ENCODE measurements at regions not wholly inside any gene's neighbourhood (a gene's known extent, or its start where the extent isn't known, plus 50 kb on each side); places are given as distances from the start of the nearest gene placed in this dataset.
"Not testable (repeated sequence)": the region's sequence is repeated elsewhere in the genome, so short reads cannot be mapped to it uniquely, and the experiment has no call there.

DNA sequence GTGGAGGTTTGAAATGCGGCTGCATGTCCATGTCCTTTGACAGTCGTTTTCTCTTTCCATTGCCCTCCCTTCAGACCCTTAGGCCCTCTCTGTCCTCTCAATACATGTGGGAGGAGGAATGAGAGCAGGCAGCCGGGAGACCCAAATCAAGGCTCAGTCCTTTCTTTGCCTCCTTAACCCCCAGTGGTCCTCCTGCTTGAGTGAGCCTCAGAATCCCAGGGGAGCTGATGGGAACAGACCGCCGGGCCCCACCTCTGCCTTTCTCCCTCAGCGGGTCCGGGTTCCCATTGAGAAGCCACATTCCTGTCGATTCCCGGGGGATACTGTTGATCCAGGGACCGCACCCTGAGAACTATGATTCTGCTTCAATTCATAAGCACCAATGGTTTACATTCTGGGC is 77.9 kb upstream of the RFLNA start:
- intact Hi-C loops (cut with micrococcal nuclease), result no loop called here
- Mint-ChIP-seq H3K4me1 (ENCODE audit: low read depth) (no peaks in the 10 kb centered on the region), H3K4me3 (ENCODE audit: low read depth) (no peak overlapping the region), H3K27me3 (ENCODE audit: low read depth) (no peaks in the 10 kb centered on the region), H3K9me3 (peaks cover 28% of the 10 kb centered on the region), H3K27ac (no peak overlapping the region), H3K36me3 (ENCODE audit: low read depth) (no peaks in the 10 kb centered on the region)
- no peak for DNase-seq (ENCODE audit: low spot score)

DNA sequence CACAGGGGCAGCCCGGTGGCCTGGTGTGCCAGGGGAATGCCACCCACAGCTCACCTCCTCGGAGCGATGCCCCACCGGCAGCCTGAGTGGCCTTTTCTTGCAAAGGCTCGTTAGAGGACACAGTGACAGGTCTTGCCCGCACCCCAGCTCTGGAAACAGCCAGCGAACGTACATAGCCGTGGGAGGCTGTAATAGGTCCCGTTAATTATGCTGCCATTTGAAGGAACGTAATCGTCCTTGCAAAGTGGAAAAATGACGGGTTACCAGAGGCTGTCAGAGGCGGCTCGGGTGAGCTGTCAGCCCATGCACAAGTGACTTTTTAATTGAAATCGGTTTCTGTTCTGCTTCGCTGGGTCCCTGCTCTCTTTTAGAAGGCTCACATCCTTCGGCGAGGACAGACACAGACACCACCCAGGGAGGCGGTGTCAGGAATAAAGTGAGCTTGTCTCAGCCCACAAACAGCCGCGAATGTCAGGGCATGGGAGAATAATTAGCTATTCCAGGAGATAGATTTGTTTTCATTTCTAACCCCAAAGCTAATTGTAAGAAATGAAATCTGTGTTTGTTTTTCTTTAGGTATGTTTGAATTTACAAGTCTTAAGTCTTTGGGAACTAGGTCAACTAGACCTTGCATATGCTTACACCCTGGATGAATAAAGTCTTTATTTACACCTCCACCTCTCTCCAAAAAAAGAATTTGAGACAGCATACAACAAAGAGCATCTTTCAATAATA is 77.2 kb upstream of the RFLNA start:
- peaks cover under 1% of the 10 kb centered on the region for H3K4me1 Mint-ChIP-seq (ENCODE audit: low read depth)
- no peak overlapping the region for H3K27ac Mint-ChIP-seq
- H3K36me3 Mint-ChIP-seq (ENCODE audit: low read depth), result no peaks in the 10 kb centered on the region
- DNase-seq (ENCODE audit: low spot score), result no peak
- H3K9me3 Mint-ChIP-seq, result peaks cover 28% of the 10 kb centered on the region
- no peak overlapping the region for H3K4me3 Mint-ChIP-seq (ENCODE audit: low read depth)
- intact Hi-C loops (cut with micrococcal nuclease), result no loop called here
- no peaks in the 10 kb centered on the region for H3K27me3 Mint-ChIP-seq (ENCODE audit: low read depth)

- no peaks in the 10 kb centered on the region for H3K36me3 Mint-ChIP-seq (ENCODE audit: low read depth)
- H3K9me3 Mint-ChIP-seq, result peaks cover 25% of the 10 kb centered on the region
- intact Hi-C loops (cut with micrococcal nuclease), result no loop called here
- H3K4me1 Mint-ChIP-seq (ENCODE audit: low read depth), result peaks cover 2% of the 10 kb centered on the region
- no peak for DNase-seq (ENCODE audit: low spot score)
- H3K27me3 Mint-ChIP-seq (ENCODE audit: low read depth), result no peaks in the 10 kb centered on the region
- H3K4me3 Mint-ChIP-seq (ENCODE audit: low read depth), result no peak overlapping the region
- no peak overlapping the region for H3K27ac Mint-ChIP-seq
Observed at GRCh38 chr12:124218243-124218560, 76.7 kb upstream of the RFLNA start.

DNA sequence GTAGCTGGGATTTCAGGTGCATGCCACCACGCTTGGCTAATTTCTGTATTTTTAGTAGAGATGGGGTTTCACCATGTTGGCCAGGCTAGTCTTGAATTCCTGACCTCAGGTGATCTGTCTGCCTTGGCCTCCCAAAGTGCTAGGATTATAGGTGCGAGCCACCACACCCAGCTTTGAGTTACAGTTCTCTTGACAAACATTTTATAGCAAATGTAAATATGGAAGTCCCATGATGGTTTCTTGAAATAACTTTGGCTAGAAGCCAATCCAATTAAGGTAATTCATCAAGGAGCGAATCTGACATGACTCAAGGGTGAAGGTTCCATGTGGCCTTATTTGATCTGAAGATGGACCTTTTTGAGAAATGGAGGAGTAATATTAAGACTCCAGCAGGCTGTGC is 76.2 kb upstream of the RFLNA start:
- H3K4me1 Mint-ChIP-seq (ENCODE audit: low read depth); intact Hi-C loops (cut with micrococcal nuclease); H3K27ac Mint-ChIP-seq; DNase-seq (ENCODE audit: low spot score); H3K4me3 Mint-ChIP-seq (ENCODE audit: low read depth); H3K36me3 Mint-ChIP-seq (ENCODE audit: low read depth); H3K27me3 Mint-ChIP-seq (ENCODE audit: low read depth): not testable (repeated sequence)
- peaks cover 20% of the 10 kb centered on the region for H3K9me3 Mint-ChIP-seq

GRCh38 chr12:124222368-124223245 is 72.3 kb upstream of the RFLNA start:
- no peak overlapping the region for H3K27ac Mint-ChIP-seq
- intact Hi-C loops (cut with micrococcal nuclease), result no loop called here
- no peak for DNase-seq (ENCODE audit: low spot score)
- H3K4me1 Mint-ChIP-seq (ENCODE audit: low read depth), result peaks cover 7% of the 10 kb centered on the region
- no peaks in the 10 kb centered on the region for H3K36me3 Mint-ChIP-seq (ENCODE audit: low read depth)
- H3K27me3 Mint-ChIP-seq (ENCODE audit: low read depth), result no peaks in the 10 kb centered on the region
- H3K9me3 Mint-ChIP-seq, result peaks cover 5% of the 10 kb centered on the region
- H3K4me3 Mint-ChIP-seq (ENCODE audit: low read depth), result no peak overlapping the region

GRCh38 chr12:124223733-124224138 is 71.2 kb upstream of the RFLNA start:
- peak; percentile 26 for DNase-seq (ENCODE audit: low spot score)
- H3K4me3 Mint-ChIP-seq (ENCODE audit: low read depth); intact Hi-C loops (cut with micrococcal nuclease); H3K36me3 Mint-ChIP-seq (ENCODE audit: low read depth); H3K9me3 Mint-ChIP-seq; H3K4me1 Mint-ChIP-seq (ENCODE audit: low read depth); H3K27me3 Mint-ChIP-seq (ENCODE audit: low read depth); H3K27ac Mint-ChIP-seq: not testable (repeated sequence)

GRCh38 chr12:124224535-124225110 is 70.3 kb upstream of the RFLNA start:
- no peaks in the 10 kb centered on the region for H3K36me3 Mint-ChIP-seq (ENCODE audit: low read depth)
- no peak overlapping the region for H3K27ac Mint-ChIP-seq
- DNase-seq (ENCODE audit: low spot score), result no peak
- H3K27me3 Mint-ChIP-seq (ENCODE audit: low read depth), result no peaks in the 10 kb centered on the region
- peaks cover 7% of the 10 kb centered on the region for H3K4me1 Mint-ChIP-seq (ENCODE audit: low read depth)
- H3K9me3 Mint-ChIP-seq, result peaks cover 5% of the 10 kb centered on the region
- intact Hi-C loops (cut with micrococcal nuclease), result no loop called here
- H3K4me3 Mint-ChIP-seq (ENCODE audit: low read depth), result no peak overlapping the region

- H3K4me1 Mint-ChIP-seq (ENCODE audit: low read depth), result peaks cover 9% of the 10 kb centered on the region
Observed at GRCh38 chr12:124225730-124226129, 69.2 kb upstream of the RFLNA start.

DNA sequence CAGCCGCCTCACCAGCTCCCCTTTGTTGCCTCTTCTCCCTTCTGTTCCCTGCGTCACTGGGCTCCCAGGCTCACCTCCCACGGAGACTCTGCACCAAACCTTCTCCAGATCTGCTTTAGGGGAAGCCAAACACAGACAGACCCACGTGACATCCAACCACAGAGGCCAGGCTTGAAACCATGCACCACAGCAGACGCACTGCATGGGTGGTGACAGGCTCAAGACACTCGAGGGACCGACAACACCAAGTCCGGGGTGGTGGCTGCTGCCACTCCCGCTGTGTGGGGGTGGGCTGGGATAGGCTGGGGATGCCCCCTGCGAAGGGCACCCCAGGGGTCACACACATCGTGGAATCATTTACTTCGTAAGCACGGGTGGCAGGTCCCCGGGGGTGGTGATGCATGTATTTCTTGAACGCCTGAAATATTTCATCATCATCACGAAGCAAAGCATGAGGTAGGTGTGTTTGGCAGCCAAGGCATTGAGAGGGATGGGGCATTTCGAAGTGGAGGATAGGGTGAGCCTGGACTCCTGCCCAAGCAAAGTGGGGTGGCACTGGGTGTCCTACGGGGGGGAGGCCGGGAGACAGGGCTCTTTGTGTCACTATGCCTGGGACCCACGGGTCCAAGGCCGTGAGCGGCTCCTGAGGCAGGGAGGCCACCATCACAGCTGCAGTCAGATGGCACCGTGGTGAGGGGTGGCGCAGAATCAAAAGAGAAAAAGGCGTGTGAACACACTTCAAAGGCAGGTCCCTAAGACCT is 66.8 kb upstream of the RFLNA start:
- H3K36me3 Mint-ChIP-seq (ENCODE audit: low read depth), result no peaks in the 10 kb centered on the region
- H3K9me3 Mint-ChIP-seq, result peaks cover 5% of the 10 kb centered on the region
- H3K27ac Mint-ChIP-seq, result no peak overlapping the region
- H3K4me1 Mint-ChIP-seq (ENCODE audit: low read depth), result peaks cover 7% of the 10 kb centered on the region
- intact Hi-C loops (cut with micrococcal nuclease), result no loop called here
- no peak for DNase-seq (ENCODE audit: low spot score)
- no peaks in the 10 kb centered on the region for H3K27me3 Mint-ChIP-seq (ENCODE audit: low read depth)
- H3K4me3 Mint-ChIP-seq (ENCODE audit: low read depth), result no peak overlapping the region

More at GRCh38 chr12:124225730-124226129, 69.2 kb upstream of the RFLNA start:
- Mint-ChIP-seq H3K27me3 (ENCODE audit: low read depth) (no peaks in the 10 kb centered on the region), H3K4me3 (ENCODE audit: low read depth) (no peak overlapping the region), H3K9me3 (peaks cover 5% of the 10 kb centered on the region), H3K27ac (no peak overlapping the region), H3K36me3 (ENCODE audit: low read depth) (no peaks in the 10 kb centered on the region)
- DNase-seq (ENCODE audit: low spot score), result no peak
- intact Hi-C loops (cut with micrococcal nuclease), result no loop called here

- Mint-ChIP-seq H3K4me1 (ENCODE audit: low read depth) (peaks cover 2% of the 10 kb centered on the region), H3K27ac (no peak overlapping the region), H3K27me3 (ENCODE audit: low read depth) (no peaks in the 10 kb centered on the region), H3K9me3 (peaks cover 5% of the 10 kb centered on the region), H3K36me3 (ENCODE audit: low read depth) (no peaks in the 10 kb centered on the region), H3K4me3 (ENCODE audit: low read depth) (no peak overlapping the region)
- intact Hi-C loops (cut with micrococcal nuclease), result no loop called here
- DNase-seq (ENCODE audit: low spot score), result no peak
Observed at GRCh38 chr12:124229520-124229919, 65.4 kb upstream of the RFLNA start.

- Mint-ChIP-seq H3K36me3 (ENCODE audit: low read depth) (no peaks in the 10 kb centered on the region), H3K4me3 (ENCODE audit: low read depth) (no peak overlapping the region), H3K27me3 (ENCODE audit: low read depth) (no peaks in the 10 kb centered on the region), H3K4me1 (ENCODE audit: low read depth) (peaks cover 2% of the 10 kb centered on the region), H3K27ac (no peak overlapping the region), H3K9me3 (peaks cover 9% of the 10 kb centered on the region)
- intact Hi-C loops (cut with micrococcal nuclease), result no loop called here
- DNase-seq (ENCODE audit: low spot score), result no peak
Observed at GRCh38 chr12:124230117-124230757, 64.7 kb upstream of the RFLNA start.

GRCh38 chr12:124230789-124231188 is 64.1 kb upstream of the RFLNA start:
- intact Hi-C loops (cut with micrococcal nuclease), result no loop called here
- no peak for DNase-seq (ENCODE audit: low spot score)
- H3K9me3 Mint-ChIP-seq, result peaks cover 9% of the 10 kb centered on the region
- H3K4me3 Mint-ChIP-seq (ENCODE audit: low read depth), result no peak overlapping the region
- peaks cover 2% of the 10 kb centered on the region for H3K4me1 Mint-ChIP-seq (ENCODE audit: low read depth)
- no peaks in the 10 kb centered on the region for H3K27me3 Mint-ChIP-seq (ENCODE audit: low read depth)
- no peaks in the 10 kb centered on the region for H3K36me3 Mint-ChIP-seq (ENCODE audit: low read depth)
- no peak overlapping the region for H3K27ac Mint-ChIP-seq

Data from activated T-helper 2 cell treated with anti-CD3 and anti-CD28 coated beads, Interferon-gamma antibody, Interleukin-2, Interleukin-4, amounts not matched to agents 10 μg/mL and 5 μg/mL and 100 μg/mL, durations not matched to agents 14 hours and 24 hours and 36 hours (primary cell).